ENCODE measurements at regions not wholly inside any gene's neighbourhood (a gene's known extent, or its start where the extent isn't known, plus 50 kb on each side); places are given as distances from the start of the nearest gene placed in this dataset.

- H3K36me3 Mint-ChIP-seq (ENCODE audit: low read depth, unreplicated experiment), result no peaks in the 10 kb centered on the region
- H3K4me3 Mint-ChIP-seq (ENCODE audit: unreplicated experiment), result no peak overlapping the region
- peak; percentile 71 for DNase-seq (ENCODE audit: low spot score)
- peaks cover 3% of the 10 kb centered on the region for H3K27me3 Mint-ChIP-seq (ENCODE audit: unreplicated experiment)
- no peaks in the 10 kb centered on the region for H3K4me1 Mint-ChIP-seq (ENCODE audit: unreplicated experiment)
- peak; percentile 71 for TF ChIP-seq CTCF (IDR thresholded peaks at IDR 0.05; ENCODE audit: unreplicated experiment)
- H3K27ac Mint-ChIP-seq (ENCODE audit: unreplicated experiment), result no peak overlapping the region
- no peaks in the 10 kb centered on the region for H3K9me3 Mint-ChIP-seq (ENCODE audit: unreplicated experiment)
These were observed 97.5 kb upstream of the CTTNBP2NL start for GRCh38 chr1:112298558-112298957.

- peaks cover 2% of the 10 kb centered on the region for H3K27me3 Mint-ChIP-seq (ENCODE audit: unreplicated experiment)
These were observed 91.9 kb upstream of the CTTNBP2NL start for GRCh38 chr1:112304126-112304525.

GRCh38 chr1:112304612-112305011 is 91.4 kb upstream of the CTTNBP2NL start:
- Mint-ChIP-seq H3K9me3 (ENCODE audit: unreplicated experiment) (no peaks in the 10 kb centered on the region), H3K4me3 (ENCODE audit: unreplicated experiment) (no peak overlapping the region), H3K27ac (ENCODE audit: unreplicated experiment) (no peak overlapping the region), H3K27me3 (ENCODE audit: unreplicated experiment) (peaks cover 5% of the 10 kb centered on the region), H3K36me3 (ENCODE audit: low read depth, unreplicated experiment) (no peaks in the 10 kb centered on the region), H3K4me1 (ENCODE audit: unreplicated experiment) (peaks cover 28% of the 10 kb centered on the region)
- DNase-seq (ENCODE audit: low spot score), result no peak
- TF ChIP-seq CTCF (IDR thresholded peaks at IDR 0.05; ENCODE audit: unreplicated experiment), result no peak

More at GRCh38 chr1:112304126-112304525, 91.9 kb upstream of the CTTNBP2NL start:
- Mint-ChIP-seq H3K9me3 (ENCODE audit: unreplicated experiment) (no peaks in the 10 kb centered on the region), H3K4me3 (ENCODE audit: unreplicated experiment) (no peak overlapping the region), H3K27ac (ENCODE audit: unreplicated experiment) (no peak overlapping the region), H3K4me1 (ENCODE audit: unreplicated experiment) (peaks cover 23% of the 10 kb centered on the region), H3K36me3 (ENCODE audit: low read depth, unreplicated experiment) (no peaks in the 10 kb centered on the region)
- DNase-seq (ENCODE audit: low spot score), result no peak
- TF ChIP-seq CTCF (IDR thresholded peaks at IDR 0.05; ENCODE audit: unreplicated experiment), result no peak

- no peak for DNase-seq (ENCODE audit: low spot score)
- no peak overlapping the region for H3K4me3 Mint-ChIP-seq (ENCODE audit: unreplicated experiment)
- TF ChIP-seq CTCF (IDR thresholded peaks at IDR 0.05; ENCODE audit: unreplicated experiment), result no peak
- H3K4me1 Mint-ChIP-seq (ENCODE audit: unreplicated experiment), result peaks cover 45% of the 10 kb centered on the region
- H3K27me3 Mint-ChIP-seq (ENCODE audit: unreplicated experiment), result peaks cover 5% of the 10 kb centered on the region
- no peaks in the 10 kb centered on the region for H3K36me3 Mint-ChIP-seq (ENCODE audit: low read depth, unreplicated experiment)
- no peaks in the 10 kb centered on the region for H3K9me3 Mint-ChIP-seq (ENCODE audit: unreplicated experiment)
- no peak overlapping the region for H3K27ac Mint-ChIP-seq (ENCODE audit: unreplicated experiment)
These were observed 88.0 kb upstream of the CTTNBP2NL start for GRCh38 chr1:112307930-112308591.

- Mint-ChIP-seq H3K27me3 (ENCODE audit: unreplicated experiment) (peaks cover 5% of the 10 kb centered on the region), H3K4me3 (ENCODE audit: unreplicated experiment) (no peak overlapping the region), H3K4me1 (ENCODE audit: unreplicated experiment) (peaks cover 48% of the 10 kb centered on the region), H3K36me3 (ENCODE audit: low read depth, unreplicated experiment) (no peaks in the 10 kb centered on the region), H3K9me3 (ENCODE audit: unreplicated experiment) (no peaks in the 10 kb centered on the region), H3K27ac (ENCODE audit: unreplicated experiment) (no peak overlapping the region)
- TF ChIP-seq CTCF (IDR thresholded peaks at IDR 0.05; ENCODE audit: unreplicated experiment), result no peak
- no peak for DNase-seq (ENCODE audit: low spot score)
These were observed 87.3 kb upstream of the CTTNBP2NL start for GRCh38 chr1:112308716-112309115.

All from endothelial cell (in vitro differentiated cells).